Thyroid gland (tissue), 4 donors: ENCODE measurements at regions not wholly inside any gene's neighbourhood (a gene's known extent, or its start where the extent isn't known, plus 50 kb on each side); places are given as distances from the start of the nearest gene placed in this dataset.

Source experiments
- DNase-seq, 2 donors: peaks; one replicate each; pipeline ENCODE4 v3.0.0-alpha.2; 2019
- H3K27ac ChIP-seq, 3 donors: fragments of 200-600 bp; sonication (generic); 1 replicate in 2 of 3; 2 replicates in 1 of 3; pipeline ENCODE4 v1.5.1; 2016 to 2019; ENCODE audit warnings: mild to moderate bottlenecking in 1 of 3, moderate library complexity in 1 of 3
- H3K27me3 ChIP-seq: fragments of 200-600 bp; sonication (generic); one replicate; pipeline ENCODE4 v1.5.1; 2019
- H3K36me3 ChIP-seq, 2 donors: fragments of 200-600 bp; sonication (generic); one replicate each; pipeline ENCODE4 v1.5.1; 2016 to 2019
- H3K4me1 ChIP-seq, 2 donors: fragments of 200-600 bp; sonication (generic); one replicate each; pipeline ENCODE4 v1.5.1; 2017 to 2019
- H3K4me3 ChIP-seq, 3 donors: fragments of 200-600 bp; sonication (generic); replicated peaks in 1 of 3; 1 replicate in 2 of 3; 2 replicates in 1 of 3; pipeline ENCODE4 v1.5.1; 2016; ENCODE audit warnings: mild to moderate bottlenecking in 1 of 3
- H3K9me3 ChIP-seq: fragments of 200-600 bp; sonication (generic); one replicate; pipeline ENCODE4 v1.5.1; 2017
- POLR2A ChIP-seq, 2 donors: fragments of 450-650 bp; IDR thresholded peaks; one replicate each; pipeline ENCODE4 v1.6.1; 2017; ENCODE audit warnings: antibody characterized with exemption in 2 of 2, mild to moderate bottlenecking in 2 of 2, moderate library complexity in 1 of 2
- WGBS, 2 donors: methylation state at CpG; one replicate each; pipeline ENCODE4 v1.1.5; 2017; 5-methylcytosine and 5-hydroxymethylcytosine counted together
- intact Hi-C: fragments of 100-400 bp; cut with DNase I; formaldehyde crosslinking; loops from one replicate; pipeline ENCODE4 v1.15.1; 2023
- TF ChIP-seq, protein P1 (sequence below), 6 experiments: fragments of 200-600 bp in 3 of 6; fragments of 450-650 bp in 3 of 6; sonication (generic) in 3 of 6; IDR thresholded peaks; one replicate each; pipeline ENCODE4 v1.5.1; 2016 to 2019; ENCODE audit warnings: antibody characterized with exemption in 6 of 6, mild to moderate bottlenecking in 2 of 6, inconsistent platforms in 1 of 6, moderate library complexity in 1 of 6

DNA sequence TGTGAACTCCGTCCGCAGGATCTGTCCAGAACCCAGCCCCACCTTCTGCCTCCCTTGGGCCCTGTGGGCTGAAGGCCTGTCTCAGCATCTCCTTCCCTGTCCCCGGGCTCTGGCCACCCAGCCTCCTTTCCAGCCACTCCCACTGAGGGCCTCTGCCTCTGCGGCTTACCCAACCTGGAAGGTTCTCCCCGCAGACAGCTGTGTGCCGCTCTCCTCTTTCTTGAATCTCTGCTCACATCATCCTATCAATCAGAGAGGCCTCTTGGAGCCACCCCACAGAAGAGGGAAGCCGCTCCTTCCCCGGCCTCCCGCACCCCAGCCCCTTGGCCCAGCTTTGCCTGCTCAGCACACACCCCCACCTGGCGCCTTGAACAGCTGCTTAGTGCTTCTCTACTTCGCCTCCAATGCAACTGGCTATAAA is 81.5 kb upstream of the UNC5A start:
- H3K27me3 ChIP-seq: no peaks in the 10 kb centered on the region
- 67 to 86% methylated on average over 11 of the region's 11 CpGs for WGBS, 2 donors

DNA sequence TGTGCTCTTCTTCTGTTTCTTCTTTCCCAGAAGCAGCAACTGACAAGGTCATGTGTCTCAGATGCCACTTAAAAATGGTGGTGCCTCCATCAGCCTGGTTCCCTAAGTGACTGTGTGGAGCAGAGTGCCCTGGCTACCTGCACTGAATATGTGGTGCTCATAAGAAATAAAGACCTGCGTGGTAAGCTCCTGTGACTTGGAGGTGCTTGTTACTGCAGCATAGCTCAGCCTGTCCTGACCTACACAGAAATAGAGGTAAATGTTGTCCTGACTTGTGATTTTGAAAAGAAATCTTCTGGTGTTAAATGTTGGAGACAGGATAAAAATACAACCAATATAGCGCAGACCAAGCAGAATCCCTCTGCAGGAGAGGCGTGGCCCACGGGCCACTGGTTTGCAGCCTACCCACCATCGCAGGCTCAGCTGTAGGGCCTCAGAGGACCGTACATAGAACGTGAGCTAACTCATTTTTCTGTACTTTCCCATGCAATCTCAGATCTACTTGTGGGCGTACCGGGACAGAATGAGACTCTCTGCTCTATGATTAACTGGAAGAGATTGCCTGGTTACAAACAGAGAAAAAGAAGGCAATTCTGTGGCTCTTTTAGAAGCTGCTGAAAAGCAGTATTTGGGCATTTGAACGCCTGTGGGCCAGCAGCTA is 79.4 kb upstream of the UNC5A start:
- Histone ChIP-seq H3K4me1 (no peaks in the 10 kb centered on the region), H3K27me3 (no peaks in the 10 kb centered on the region), H3K4me3 (no peak overlapping the region), H3K27ac (no peak overlapping the region), H3K9me3 (no peaks in the 10 kb centered on the region), H3K36me3 (no peaks in the 10 kb centered on the region)
- TF ChIP-seq, protein P1, sequence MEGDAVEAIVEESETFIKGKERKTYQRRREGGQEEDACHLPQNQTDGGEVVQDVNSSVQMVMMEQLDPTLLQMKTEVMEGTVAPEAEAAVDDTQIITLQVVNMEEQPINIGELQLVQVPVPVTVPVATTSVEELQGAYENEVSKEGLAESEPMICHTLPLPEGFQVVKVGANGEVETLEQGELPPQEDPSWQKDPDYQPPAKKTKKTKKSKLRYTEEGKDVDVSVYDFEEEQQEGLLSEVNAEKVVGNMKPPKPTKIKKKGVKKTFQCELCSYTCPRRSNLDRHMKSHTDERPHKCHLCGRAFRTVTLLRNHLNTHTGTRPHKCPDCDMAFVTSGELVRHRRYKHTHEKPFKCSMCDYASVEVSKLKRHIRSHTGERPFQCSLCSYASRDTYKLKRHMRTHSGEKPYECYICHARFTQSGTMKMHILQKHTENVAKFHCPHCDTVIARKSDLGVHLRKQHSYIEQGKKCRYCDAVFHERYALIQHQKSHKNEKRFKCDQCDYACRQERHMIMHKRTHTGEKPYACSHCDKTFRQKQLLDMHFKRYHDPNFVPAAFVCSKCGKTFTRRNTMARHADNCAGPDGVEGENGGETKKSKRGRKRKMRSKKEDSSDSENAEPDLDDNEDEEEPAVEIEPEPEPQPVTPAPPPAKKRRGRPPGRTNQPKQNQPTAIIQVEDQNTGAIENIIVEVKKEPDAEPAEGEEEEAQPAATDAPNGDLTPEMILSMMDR (IDR thresholded peaks at IDR 0.05): no peak
- TF ChIP-seq POLR2A (IDR thresholded peaks at IDR 0.05): no peak
- no peak for DNase-seq
- WGBS, 2 donors: 89 to 96% methylated on average over 10 of the region's 10 CpGs
- intact Hi-C loops: no loop called here

More for the DNA sequence above, 81.5 kb upstream of the UNC5A start:
- Histone ChIP-seq H3K4me3 (no peak overlapping the region), H3K36me3 (no peaks in the 10 kb centered on the region), H3K4me1 (no peaks in the 10 kb centered on the region), H3K27ac (no peak overlapping the region), H3K9me3 (no peaks in the 10 kb centered on the region)
- DNase-seq: no peak
- intact Hi-C loops: no loop called here
- TF ChIP-seq, protein P1 (IDR thresholded peaks at IDR 0.05): no peak
- no peak for TF ChIP-seq POLR2A (IDR thresholded peaks at IDR 0.05)

GRCh38 chr5:176731506-176732160 is 78.7 kb upstream of the UNC5A start:
- H3K27me3 ChIP-seq: no peaks in the 10 kb centered on the region
- H3K9me3 ChIP-seq: no peaks in the 10 kb centered on the region
- no peak for DNase-seq
- no peak overlapping the region for H3K27ac ChIP-seq
- no peak overlapping the region for H3K4me3 ChIP-seq
- no peaks in the 10 kb centered on the region for H3K36me3 ChIP-seq
- TF ChIP-seq, protein P1 (IDR thresholded peaks at IDR 0.05): no peak
- no peak for TF ChIP-seq POLR2A (IDR thresholded peaks at IDR 0.05)
- WGBS, 2 donors: 53 to 60% methylated on average over 6 to 7 of the region's 7 CpGs
- no peaks in the 10 kb centered on the region for H3K4me1 ChIP-seq
- intact Hi-C loops: no loop called here

DNA sequence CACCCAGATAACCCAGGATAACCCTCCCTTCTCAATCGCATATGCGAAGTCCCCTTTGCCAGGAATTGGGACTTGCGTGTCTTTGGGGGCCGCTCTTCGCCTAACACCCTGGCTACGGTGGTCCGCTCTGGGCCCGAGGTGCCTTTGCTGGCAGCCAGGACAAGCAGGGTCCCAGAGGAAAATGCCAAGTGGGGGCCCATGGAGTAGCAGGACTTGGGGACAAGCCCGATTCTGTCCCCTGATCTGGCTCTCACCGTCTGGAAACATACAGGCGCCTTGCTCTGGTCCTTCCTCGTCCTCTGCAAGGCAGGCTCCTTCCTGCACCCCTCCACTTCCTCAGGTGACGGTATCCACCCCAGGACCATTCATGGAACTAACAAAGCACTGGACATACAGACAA is 78.1 kb upstream of the UNC5A start:
- no peaks in the 10 kb centered on the region for H3K9me3 ChIP-seq
- H3K27ac ChIP-seq: no peak overlapping the region
- H3K36me3 ChIP-seq: no peaks in the 10 kb centered on the region
- TF ChIP-seq, protein P1 (IDR thresholded peaks at IDR 0.05): no peak
- no peak for TF ChIP-seq POLR2A (IDR thresholded peaks at IDR 0.05)
- no peaks in the 10 kb centered on the region for H3K4me1 ChIP-seq
- WGBS, 2 donors: 65 to 69% methylated on average over 13 of the region's 13 CpGs
- H3K4me3 ChIP-seq: no peak overlapping the region
- H3K27me3 ChIP-seq: no peaks in the 10 kb centered on the region
- intact Hi-C loops: no loop called here
- DNase-seq: no peak

DNA sequence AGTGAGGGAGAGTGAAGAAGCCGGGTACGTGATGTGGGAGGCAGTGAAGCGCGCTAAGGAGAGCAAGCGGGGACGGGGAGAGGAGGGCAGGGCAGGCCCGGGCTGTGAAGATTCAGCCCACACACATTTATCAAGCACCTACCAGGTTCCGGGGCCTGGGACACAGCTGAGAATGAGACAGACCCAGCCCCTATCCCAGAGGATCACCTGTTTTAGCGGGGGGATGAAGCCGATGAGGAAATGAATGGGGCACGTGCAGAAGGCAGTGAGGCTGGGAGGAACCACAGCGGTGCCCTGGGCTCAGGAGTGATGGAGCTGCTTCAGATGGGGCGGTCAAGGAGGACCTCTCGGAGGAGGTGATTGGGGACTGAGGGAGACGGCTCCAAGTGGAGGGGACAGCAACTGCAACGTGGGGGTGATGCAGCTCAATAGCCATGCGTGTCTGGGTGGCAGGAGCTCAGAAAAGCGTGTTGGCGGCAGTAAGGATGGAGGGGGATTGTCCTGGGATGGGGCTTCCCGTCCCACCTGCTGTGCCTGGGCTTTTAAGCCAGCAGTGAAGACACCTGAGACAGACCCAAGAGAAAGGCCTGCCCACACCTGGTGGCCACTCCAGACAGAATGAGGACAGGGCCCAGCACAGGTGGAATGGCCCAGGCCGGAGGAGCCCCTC is 77.5 kb upstream of the UNC5A start:
- DNase-seq: no peak
- no peaks in the 10 kb centered on the region for H3K36me3 ChIP-seq
- no peak for TF ChIP-seq POLR2A (IDR thresholded peaks at IDR 0.05)
- TF ChIP-seq, protein P1 (IDR thresholded peaks at IDR 0.05): no peak
- no peaks in the 10 kb centered on the region for H3K27me3 ChIP-seq
- no peaks in the 10 kb centered on the region for H3K4me1 ChIP-seq
- 59 to 63% methylated on average over 20 to 21 of the region's 21 CpGs for WGBS, 2 donors
- H3K4me3 ChIP-seq: no peak overlapping the region
- intact Hi-C loops: no loop called here
- no peak overlapping the region for H3K27ac ChIP-seq
- H3K9me3 ChIP-seq: no peaks in the 10 kb centered on the region
